ENCODE measurements at regions not wholly inside any gene's neighbourhood (a gene's known extent, or its start where the extent isn't known, plus 50 kb on each side); places are given as distances from the start of the nearest gene placed in this dataset.

DNA sequence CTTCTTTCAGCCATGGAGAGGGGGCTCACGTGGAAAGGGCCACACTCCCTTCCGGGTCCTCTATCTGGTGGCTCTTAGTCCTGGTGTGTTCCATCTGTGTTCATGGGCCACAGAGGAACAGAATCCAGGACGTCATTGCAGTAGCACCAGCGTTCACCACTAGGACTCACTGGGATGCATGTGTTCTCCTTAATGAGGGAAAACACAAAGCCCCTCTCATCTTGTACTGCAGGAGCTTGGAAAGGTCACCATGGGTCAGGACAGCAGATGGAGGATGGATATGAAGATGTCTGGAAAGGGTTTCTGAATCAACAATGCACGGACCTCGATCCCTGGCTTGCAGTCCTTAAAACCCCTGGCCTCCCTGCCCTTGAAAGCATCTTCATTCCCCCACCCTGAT lies 113.8 kb upstream of the THY1 start:
- no peak for TF ChIP-seq POLR2A (IDR thresholded peaks at IDR 0.05)
- TF ChIP-seq, protein P1, sequence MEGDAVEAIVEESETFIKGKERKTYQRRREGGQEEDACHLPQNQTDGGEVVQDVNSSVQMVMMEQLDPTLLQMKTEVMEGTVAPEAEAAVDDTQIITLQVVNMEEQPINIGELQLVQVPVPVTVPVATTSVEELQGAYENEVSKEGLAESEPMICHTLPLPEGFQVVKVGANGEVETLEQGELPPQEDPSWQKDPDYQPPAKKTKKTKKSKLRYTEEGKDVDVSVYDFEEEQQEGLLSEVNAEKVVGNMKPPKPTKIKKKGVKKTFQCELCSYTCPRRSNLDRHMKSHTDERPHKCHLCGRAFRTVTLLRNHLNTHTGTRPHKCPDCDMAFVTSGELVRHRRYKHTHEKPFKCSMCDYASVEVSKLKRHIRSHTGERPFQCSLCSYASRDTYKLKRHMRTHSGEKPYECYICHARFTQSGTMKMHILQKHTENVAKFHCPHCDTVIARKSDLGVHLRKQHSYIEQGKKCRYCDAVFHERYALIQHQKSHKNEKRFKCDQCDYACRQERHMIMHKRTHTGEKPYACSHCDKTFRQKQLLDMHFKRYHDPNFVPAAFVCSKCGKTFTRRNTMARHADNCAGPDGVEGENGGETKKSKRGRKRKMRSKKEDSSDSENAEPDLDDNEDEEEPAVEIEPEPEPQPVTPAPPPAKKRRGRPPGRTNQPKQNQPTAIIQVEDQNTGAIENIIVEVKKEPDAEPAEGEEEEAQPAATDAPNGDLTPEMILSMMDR (IDR thresholded peaks at IDR 0.05): no peak
